ENCODE measurements at regions not wholly inside any gene's neighbourhood (a gene's known extent, or its start where the extent isn't known, plus 50 kb on each side); places are given as distances from the start of the nearest gene placed in this dataset.
"Not testable (repeated sequence)": the region's sequence is repeated elsewhere in the genome, so short reads cannot be mapped to it uniquely, and the experiment has no call there.

- no peak overlapping the region for H3K27ac ChIP-seq
- DNase-seq (ENCODE audit: low spot score in 2 of 2) = no peak
- TF ChIP-seq POLR2AphosphoS5 (IDR thresholded peaks at IDR 0.05) (no peak), CTCF (IDR thresholded peaks at IDR 0.05) (no peak), EP300 (IDR thresholded peaks at IDR 0.05) (no peak), POLR2A (IDR thresholded peaks at IDR 0.05) (no peak)
- no peaks in the 10 kb centered on the region for H3K36me3 ChIP-seq
- no peaks in the 10 kb centered on the region for H3K9me3 ChIP-seq
- H3K4me1 ChIP-seq = no peaks in the 10 kb centered on the region
- H3K27me3 ChIP-seq = no peaks in the 10 kb centered on the region
- no peak overlapping the region for H3K4me3 ChIP-seq
Observed at GRCh38 chr11:43150697-43151096, 161.1 kb upstream of the API5 start.

- no peak overlapping the region for H3K4me3 ChIP-seq
- no peaks in the 10 kb centered on the region for H3K27me3 ChIP-seq
- DNase-seq (ENCODE audit: low spot score in 2 of 2) = no peak
- H3K9me3 ChIP-seq = no peaks in the 10 kb centered on the region
- no peak overlapping the region for H3K27ac ChIP-seq
- 37% methylated on average over 2 of the region's 2 CpGs for WGBS
- no peaks in the 10 kb centered on the region for H3K36me3 ChIP-seq
- TF ChIP-seq POLR2A (IDR thresholded peaks at IDR 0.05) = no peak
- TF ChIP-seq CTCF (IDR thresholded peaks at IDR 0.05) = no peak
- no peak for TF ChIP-seq POLR2AphosphoS5 (IDR thresholded peaks at IDR 0.05)
- TF ChIP-seq EP300 (IDR thresholded peaks at IDR 0.05) = no peak
- H3K4me1 ChIP-seq = no peaks in the 10 kb centered on the region
Observed at GRCh38 chr11:43164831-43165230, 147.0 kb upstream of the API5 start.

GRCh38 chr11:43165393-43165792, 146.4 kb upstream of the API5 start:
- H3K9me3 ChIP-seq; H3K27me3 ChIP-seq; H3K4me1 ChIP-seq; DNase-seq (ENCODE audit: low spot score in 2 of 2); H3K27ac ChIP-seq; H3K36me3 ChIP-seq; H3K4me3 ChIP-seq: not testable (repeated sequence)
- WGBS = 85% methylated on average over 3 of the region's 3 CpGs

- not testable (repeated sequence) for H3K36me3 ChIP-seq, H3K4me3 ChIP-seq
Observed at GRCh38 chr11:43168241-43168640, 143.6 kb upstream of the API5 start.

GRCh38 chr11:43172477-43172876, 139.3 kb upstream of the API5 start:
- no peak for DNase-seq (ENCODE audit: low spot score in 2 of 2)
- Histone ChIP-seq H3K9me3 (no peaks in the 10 kb centered on the region), H3K27ac (no peak overlapping the region), H3K27me3 (no peaks in the 10 kb centered on the region), H3K4me1 (no peaks in the 10 kb centered on the region), H3K36me3 (no peaks in the 10 kb centered on the region), H3K4me3 (no peak overlapping the region)
- TF ChIP-seq CTCF (IDR thresholded peaks at IDR 0.05) = no peak
- no peak for TF ChIP-seq POLR2A (IDR thresholded peaks at IDR 0.05)
- no peak for TF ChIP-seq EP300 (IDR thresholded peaks at IDR 0.05)
- no peak for TF ChIP-seq POLR2AphosphoS5 (IDR thresholded peaks at IDR 0.05)
- WGBS = 92% methylated on average over 2 of the region's 2 CpGs

More at GRCh38 chr11:43168241-43168640, 143.6 kb upstream of the API5 start:
- DNase-seq (ENCODE audit: low spot score in 2 of 2); H3K4me1 ChIP-seq; H3K27me3 ChIP-seq; H3K27ac ChIP-seq; H3K9me3 ChIP-seq: not testable (repeated sequence)
- 18% methylated on average over 2 of the region's 2 CpGs for WGBS

GRCh38 chr11:43177975-43178374, 133.8 kb upstream of the API5 start:
- H3K36me3 ChIP-seq = no peaks in the 10 kb centered on the region
- TF ChIP-seq EP300 (IDR thresholded peaks at IDR 0.05) = no peak
- no peak for TF ChIP-seq POLR2A (IDR thresholded peaks at IDR 0.05)
- no peak for TF ChIP-seq CTCF (IDR thresholded peaks at IDR 0.05)
- TF ChIP-seq POLR2AphosphoS5 (IDR thresholded peaks at IDR 0.05) = no peak
- no peak overlapping the region for H3K4me3 ChIP-seq
- DNase-seq (ENCODE audit: low spot score in 2 of 2) = no peak
- no peaks in the 10 kb centered on the region for H3K4me1 ChIP-seq
- 72% methylated on average over 3 of the region's 3 CpGs for WGBS
- H3K27ac ChIP-seq = no peak overlapping the region
- H3K9me3 ChIP-seq = no peaks in the 10 kb centered on the region
- no peaks in the 10 kb centered on the region for H3K27me3 ChIP-seq

GRCh38 chr11:43194459-43194858, 117.3 kb upstream of the API5 start:
- not testable (repeated sequence) for H3K4me3 ChIP-seq; H3K9me3 ChIP-seq; H3K36me3 ChIP-seq; H3K4me1 ChIP-seq; DNase-seq (ENCODE audit: low spot score in 2 of 2); H3K27ac ChIP-seq; H3K27me3 ChIP-seq

Data from suprapubic skin (tissue), 4 donors.